T-helper 1 cell treated with Interleukin-12 subunit alpha and Interleukin-12 subunit beta and Interleukin-4 antibody, amounts not matched to agents 30 μg/mL and 1 μg/mL, for 36 hours (primary cell): ENCODE measurements at regions not wholly inside any gene's neighbourhood (a gene's known extent, or its start where the extent isn't known, plus 50 kb on each side); places are given as distances from the start of the nearest gene placed in this dataset.
"Not testable (repeated sequence)": the region's sequence is repeated elsewhere in the genome, so short reads cannot be mapped to it uniquely, and the experiment has no call there.

Experiments used
- H3K27ac Mint-ChIP-seq: one replicate; pipeline ENCODE4 v1.8.0; 2021; ENCODE audit warnings: mild to moderate bottlenecking, mixed read lengths
- H3K27me3 Mint-ChIP-seq: one replicate; pipeline ENCODE4 v1.8.0; 2021; ENCODE audit warnings: low read depth, mixed read lengths
- H3K36me3 Mint-ChIP-seq: one replicate; pipeline ENCODE4 v1.8.0; 2021; ENCODE audit warnings: low read depth, mixed read lengths
- H3K4me1 Mint-ChIP-seq: one replicate; pipeline ENCODE4 v1.8.0; 2021; ENCODE audit warnings: low read depth, mixed read lengths
- H3K4me3 Mint-ChIP-seq: one replicate; pipeline ENCODE4 v1.8.0; 2021; ENCODE audit warnings: mild to moderate bottlenecking, moderate library complexity, mixed read lengths
- H3K9me3 Mint-ChIP-seq: one replicate; pipeline ENCODE4 v1.8.0; 2021; ENCODE audit warnings: mixed read lengths

DNA sequence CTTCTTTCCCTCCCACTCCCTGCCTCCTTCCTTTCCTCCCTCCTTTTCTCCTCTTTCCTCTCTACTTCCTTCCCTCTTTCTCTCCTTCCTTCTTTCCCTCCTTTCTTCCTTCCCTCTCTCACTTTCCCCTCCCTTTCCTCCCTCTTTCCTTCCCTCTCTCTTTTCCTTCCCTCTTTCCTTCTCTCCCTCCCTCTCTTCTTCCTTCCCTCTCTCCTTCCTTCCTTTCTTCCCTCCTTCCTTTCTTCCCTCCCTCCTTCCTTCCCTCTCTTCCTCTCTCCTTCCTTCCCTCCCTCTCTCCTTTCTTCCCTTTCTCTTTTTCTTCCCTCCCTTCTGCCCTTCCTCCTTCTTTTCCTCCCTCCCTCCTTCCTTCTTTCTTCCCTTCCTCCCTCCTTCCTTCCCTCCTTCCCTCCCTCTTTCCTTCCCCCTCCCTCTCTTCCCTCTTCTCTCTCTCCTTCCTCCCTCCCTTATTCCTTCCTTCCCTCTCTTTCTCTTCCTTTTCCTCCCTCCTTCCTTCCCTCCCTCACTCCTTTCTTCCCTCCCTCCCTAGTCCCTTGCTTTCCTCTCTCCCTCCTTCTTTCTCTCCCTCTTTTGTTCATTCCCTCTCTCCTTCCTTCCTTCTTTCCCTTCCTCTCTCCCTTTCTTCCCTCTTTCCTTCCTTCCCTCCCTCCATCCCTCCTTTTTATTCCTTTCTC, 443.9 kb downstream of the ZNF536 start:
- Mint-ChIP-seq H3K36me3 (no peaks in the 10 kb centered on the region), H3K27me3 (no peaks in the 10 kb centered on the region), H3K4me3 (no peak overlapping the region), H3K27ac (no peak overlapping the region), H3K4me1 (no peaks in the 10 kb centered on the region), H3K9me3 (peaks cover 9% of the 10 kb centered on the region)

DNA sequence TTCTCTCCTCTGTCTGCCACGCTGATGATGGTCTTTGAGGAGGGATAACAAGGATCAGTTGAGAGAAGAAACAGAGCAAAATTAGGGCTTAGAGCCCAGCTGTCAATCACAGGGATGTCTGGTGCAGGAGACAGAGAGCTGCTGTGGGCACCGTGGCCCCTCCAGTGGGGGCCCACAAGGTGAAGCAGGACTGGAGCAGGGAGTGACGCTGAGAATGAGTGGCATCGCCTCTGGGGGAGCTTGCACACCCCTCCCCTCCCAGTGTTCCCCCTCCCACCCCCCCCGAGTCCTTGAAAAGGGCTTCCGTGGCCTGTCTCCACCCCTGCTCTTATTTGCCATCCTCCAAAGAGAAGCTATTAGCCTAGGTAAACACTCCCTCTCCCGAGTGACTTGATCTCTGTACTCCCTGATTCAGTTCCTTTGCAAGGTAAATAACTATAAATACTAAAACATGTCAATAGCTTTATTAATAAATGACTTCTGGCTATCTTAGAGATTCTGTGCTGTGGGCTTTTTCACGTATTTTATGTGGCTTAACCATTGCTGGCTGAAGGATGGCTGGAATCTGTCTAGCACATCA, 440.0 kb downstream of the ZNF536 start:
- Mint-ChIP-seq H3K36me3 (no peaks in the 10 kb centered on the region), H3K27ac (no peak overlapping the region), H3K4me3 (no peak overlapping the region), H3K9me3 (peaks cover 6% of the 10 kb centered on the region), H3K27me3 (no peaks in the 10 kb centered on the region), H3K4me1 (no peaks in the 10 kb centered on the region)

DNA sequence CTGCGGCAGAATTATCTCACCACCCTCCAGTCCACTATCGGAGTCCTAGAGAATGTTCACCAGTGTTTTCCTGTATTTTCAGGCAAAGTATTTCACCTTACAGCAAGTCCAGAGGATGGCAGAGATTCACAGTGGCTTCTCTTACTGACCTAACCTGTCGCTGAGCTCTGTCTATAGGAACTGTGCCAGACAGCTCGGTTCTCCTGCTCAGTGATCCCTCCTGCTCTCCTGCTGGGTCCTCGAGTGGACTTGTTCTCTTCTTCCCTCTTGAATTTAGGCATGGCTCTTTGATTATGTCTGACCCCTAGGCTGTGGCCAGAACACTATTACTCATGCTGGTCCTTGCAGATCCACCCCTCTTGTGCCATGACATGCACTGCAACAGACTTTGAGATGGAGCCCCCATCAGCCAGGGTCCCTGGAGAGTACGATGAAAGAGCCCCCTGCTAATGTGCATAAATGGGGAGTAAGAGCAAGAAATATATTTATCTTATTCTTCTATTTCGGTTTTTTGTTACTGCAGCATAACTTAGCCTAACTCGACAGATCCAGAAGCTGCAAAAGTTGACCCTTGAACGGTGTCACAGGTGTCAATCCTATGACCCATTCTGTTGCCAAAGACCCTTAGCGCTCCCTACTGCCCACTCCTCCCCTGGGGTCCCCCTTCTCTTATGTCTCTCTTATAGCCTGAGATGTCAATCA, 439.4 kb downstream of the ZNF536 start:
- Mint-ChIP-seq H3K36me3 (no peaks in the 10 kb centered on the region), H3K4me3 (no peak overlapping the region)

DNA sequence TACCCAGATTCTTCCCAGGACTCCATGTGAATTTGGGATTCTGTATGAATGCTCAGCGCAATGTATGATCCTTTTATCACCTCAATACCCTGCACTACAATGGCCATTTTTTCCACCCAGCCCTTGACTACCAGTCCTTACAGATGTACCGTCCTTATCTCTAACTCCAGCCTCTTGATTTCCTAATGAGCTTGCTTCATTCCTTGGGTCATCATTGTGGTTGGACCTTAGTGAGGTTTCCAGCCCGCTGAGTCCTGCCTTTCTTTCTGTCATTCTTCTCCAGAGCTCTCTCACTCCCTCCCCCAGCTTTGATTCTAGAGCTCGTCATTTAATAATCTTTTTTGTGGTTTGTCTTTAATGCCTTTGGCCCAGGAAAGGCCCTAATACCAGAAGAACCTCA, 438.5 kb downstream of the ZNF536 start:
- Mint-ChIP-seq H3K9me3 (peaks cover 3% of the 10 kb centered on the region), H3K27me3 (no peaks in the 10 kb centered on the region), H3K4me3 (no peak overlapping the region), H3K4me1 (no peaks in the 10 kb centered on the region), H3K36me3 (no peaks in the 10 kb centered on the region), H3K27ac (no peak overlapping the region)

More for the DNA sequence above, 439.4 kb downstream of the ZNF536 start:
- no peaks in the 10 kb centered on the region for H3K4me1 Mint-ChIP-seq
- no peaks in the 10 kb centered on the region for H3K27me3 Mint-ChIP-seq
- H3K9me3 Mint-ChIP-seq: peaks cover 5% of the 10 kb centered on the region
- H3K27ac Mint-ChIP-seq: no peak overlapping the region

DNA sequence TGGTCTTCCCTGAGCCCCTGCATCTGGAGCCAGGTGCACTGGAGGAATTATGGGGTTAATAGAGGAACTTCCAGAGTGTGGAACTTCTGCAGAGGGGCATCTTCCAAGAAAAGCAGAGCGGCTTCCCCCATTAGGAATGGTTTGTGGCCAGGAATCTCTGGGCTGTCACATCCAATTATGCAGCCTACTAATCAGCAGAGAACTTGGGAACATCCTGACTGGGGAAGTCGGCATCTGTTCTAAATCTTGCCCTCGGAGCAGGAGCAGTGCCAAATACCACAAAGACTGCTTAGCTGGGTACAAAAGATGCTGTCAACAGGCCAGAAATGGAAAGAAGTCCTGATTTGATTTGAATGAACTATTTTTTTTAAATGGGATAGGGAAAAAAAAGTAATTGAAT, 435.1 kb downstream of the ZNF536 start:
- no peak overlapping the region for H3K4me3 Mint-ChIP-seq
- peaks cover 2% of the 10 kb centered on the region for H3K4me1 Mint-ChIP-seq
- no peaks in the 10 kb centered on the region for H3K9me3 Mint-ChIP-seq
- H3K36me3 Mint-ChIP-seq: no peaks in the 10 kb centered on the region
- H3K27ac Mint-ChIP-seq: no peak overlapping the region
- H3K27me3 Mint-ChIP-seq: no peaks in the 10 kb centered on the region

DNA sequence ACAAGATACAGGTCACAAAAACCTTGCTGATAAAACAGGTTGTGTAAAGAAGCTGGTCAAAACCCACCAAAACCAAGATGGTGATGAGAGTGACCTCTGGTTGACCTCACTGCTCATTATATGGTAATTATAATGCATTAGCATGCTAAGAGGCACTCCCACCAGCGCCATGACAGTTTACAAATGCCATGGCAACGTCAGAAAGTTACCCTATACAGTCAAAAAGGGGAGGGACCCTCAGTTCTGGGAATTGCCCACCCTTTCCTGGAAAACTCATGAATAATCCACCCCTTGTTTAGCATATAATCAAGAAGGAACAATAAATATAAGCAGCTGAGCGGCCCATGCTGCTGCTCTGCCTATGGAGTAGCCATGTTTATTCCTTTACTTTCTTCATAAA, 434.1 kb downstream of the ZNF536 start:
- Mint-ChIP-seq H3K4me3 (no peak overlapping the region), H3K9me3 (no peaks in the 10 kb centered on the region), H3K27me3 (no peaks in the 10 kb centered on the region), H3K27ac (no peak overlapping the region), H3K4me1 (peaks cover 2% of the 10 kb centered on the region), H3K36me3 (no peaks in the 10 kb centered on the region)

DNA sequence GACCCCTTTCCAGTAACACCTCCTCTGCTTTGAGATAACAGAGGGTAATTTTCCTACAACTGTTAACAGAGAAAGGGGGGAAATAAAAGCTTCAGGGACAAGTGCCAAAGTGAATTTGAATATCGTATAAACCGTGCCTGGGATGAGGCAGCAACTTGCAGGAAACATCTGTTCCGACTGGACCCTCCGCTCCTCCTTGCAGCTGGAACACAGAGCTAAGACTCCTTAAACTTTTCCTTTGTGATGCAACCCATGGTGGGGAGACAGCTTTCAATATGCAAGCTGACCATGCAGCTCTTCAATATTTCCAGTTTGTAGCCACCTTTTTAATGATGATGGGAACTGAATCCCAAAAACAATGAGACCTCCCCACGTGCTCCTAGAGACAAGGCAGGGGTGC, 432.6 kb downstream of the ZNF536 start:
- Mint-ChIP-seq H3K36me3 (no peaks in the 10 kb centered on the region), H3K4me3 (no peak overlapping the region), H3K27ac (no peak overlapping the region), H3K9me3 (no peaks in the 10 kb centered on the region), H3K4me1 (peaks cover 2% of the 10 kb centered on the region), H3K27me3 (peaks cover 4% of the 10 kb centered on the region)

DNA sequence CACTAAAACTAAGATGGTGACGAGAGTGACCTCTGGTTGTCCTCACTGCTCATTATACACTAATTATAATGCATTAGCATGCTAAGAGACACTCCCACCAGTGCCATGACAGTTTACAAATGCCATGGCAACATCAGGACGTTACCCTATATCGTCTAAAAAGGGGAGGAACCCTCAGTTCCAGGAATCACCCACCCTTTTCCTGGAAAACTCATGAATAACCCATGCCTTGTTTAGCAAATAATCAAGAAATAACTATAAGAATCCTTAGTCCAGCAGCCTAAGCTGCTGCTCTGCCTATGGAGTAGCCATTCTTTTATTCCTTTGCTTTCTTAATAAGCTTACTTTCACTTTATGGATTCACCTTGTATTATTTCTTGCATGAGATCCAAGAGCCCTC, 432.1 kb downstream of the ZNF536 start:
- H3K4me1 Mint-ChIP-seq, H3K27ac Mint-ChIP-seq, H3K4me3 Mint-ChIP-seq, H3K9me3 Mint-ChIP-seq, H3K36me3 Mint-ChIP-seq, H3K27me3 Mint-ChIP-seq: not testable (repeated sequence)

DNA sequence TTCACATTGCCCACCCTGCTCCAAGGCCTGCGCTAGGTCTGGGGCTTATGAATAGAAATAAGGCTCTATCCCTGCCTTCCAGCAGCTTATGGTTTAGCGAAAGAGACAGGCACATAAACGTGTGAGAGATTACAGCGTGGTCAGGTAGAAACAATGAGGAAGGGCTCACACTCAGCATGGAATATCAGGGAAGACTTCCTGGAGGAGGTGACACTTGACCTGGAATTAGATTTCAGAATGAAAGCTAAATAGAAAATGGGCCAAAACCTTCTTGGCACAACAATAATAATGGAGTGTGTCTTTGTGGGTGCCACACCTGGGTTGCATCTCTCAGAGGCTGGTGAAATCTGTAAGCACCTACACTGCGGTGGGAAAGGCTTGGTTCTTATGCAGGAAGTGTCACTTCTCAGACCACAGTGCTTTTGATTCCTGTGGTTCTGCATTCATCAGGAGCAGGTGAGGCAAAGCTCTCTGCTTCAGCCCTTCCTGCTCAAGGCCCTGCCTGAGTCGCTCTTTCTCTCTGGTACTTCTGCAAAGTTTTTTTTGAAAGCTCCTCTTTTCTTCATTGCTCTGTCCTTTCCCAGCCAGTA, 430.3 kb downstream of the ZNF536 start:
- Mint-ChIP-seq H3K4me1 (peaks cover 2% of the 10 kb centered on the region), H3K9me3 (no peaks in the 10 kb centered on the region), H3K4me3 (no peak overlapping the region), H3K36me3 (no peaks in the 10 kb centered on the region), H3K27me3 (peaks cover 4% of the 10 kb centered on the region), H3K27ac (no peak overlapping the region)

DNA sequence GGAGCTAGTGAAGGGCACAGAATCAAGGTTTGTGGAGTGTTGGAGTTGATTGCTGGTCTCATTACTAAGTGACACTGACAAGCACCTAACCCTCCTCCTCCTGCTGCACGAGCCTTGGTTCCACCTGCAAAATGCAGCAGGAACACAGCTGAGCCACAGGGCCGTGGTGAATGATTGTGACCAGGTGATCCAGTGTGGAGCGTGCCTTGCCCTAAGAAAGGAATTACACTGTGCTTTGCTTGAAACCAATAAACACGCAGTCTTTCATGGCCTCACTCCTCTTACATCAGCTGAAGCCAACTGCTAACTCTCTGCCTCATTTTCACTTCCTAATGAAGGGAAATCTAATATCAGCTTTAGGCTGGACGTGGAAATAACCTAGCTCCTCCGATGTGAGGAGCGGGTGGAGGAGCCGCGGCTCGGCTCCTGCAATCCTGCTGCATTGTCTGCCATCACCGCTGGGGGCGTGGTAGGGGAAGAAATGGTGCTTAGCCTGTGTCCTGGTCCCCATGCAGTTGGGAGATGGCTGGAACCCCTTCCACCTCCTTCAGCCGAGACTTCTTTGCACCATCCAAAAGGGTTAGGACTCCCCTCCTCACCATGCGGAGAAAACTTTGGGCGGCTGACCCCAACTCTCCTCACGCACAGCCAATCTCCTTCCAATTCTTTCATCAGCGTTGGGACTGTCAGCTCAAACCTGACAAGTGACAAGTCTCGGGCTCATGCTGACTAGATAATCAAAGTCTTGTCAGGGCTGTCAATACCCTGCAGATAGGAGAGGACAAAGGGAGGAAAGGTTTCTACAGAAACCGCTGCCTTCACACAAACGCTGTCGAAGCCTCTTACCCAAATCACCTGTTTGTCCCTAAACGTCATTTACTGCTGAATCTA, 427.9 kb downstream of the ZNF536 start:
- Mint-ChIP-seq H3K27me3 (peaks cover 4% of the 10 kb centered on the region), H3K4me1 (peaks cover 2% of the 10 kb centered on the region), H3K36me3 (no peaks in the 10 kb centered on the region), H3K4me3 (no peak overlapping the region), H3K9me3 (no peaks in the 10 kb centered on the region), H3K27ac (no peak overlapping the region)

DNA sequence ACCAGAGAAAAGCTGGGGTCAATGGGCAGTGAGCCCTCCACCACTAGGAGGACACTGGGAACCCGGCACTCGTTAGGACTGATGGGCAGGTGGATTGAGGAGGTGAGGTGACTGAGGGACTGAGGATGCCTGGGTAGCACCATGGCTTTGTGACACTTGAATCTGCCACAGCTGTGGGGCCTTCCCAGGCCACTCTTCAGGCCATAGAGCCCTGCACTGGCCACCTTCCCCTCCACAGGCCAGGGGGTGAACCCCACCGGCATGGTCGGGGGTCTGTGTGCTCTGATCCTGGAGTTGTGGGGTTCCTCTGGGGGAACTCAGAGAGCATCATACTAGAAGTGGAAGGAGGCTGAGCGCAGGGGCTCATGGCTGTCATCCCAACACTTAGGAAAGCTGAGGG, 423.5 kb downstream of the ZNF536 start:
- Mint-ChIP-seq H3K27ac (no peak overlapping the region), H3K27me3 (peaks cover 4% of the 10 kb centered on the region)

DNA sequence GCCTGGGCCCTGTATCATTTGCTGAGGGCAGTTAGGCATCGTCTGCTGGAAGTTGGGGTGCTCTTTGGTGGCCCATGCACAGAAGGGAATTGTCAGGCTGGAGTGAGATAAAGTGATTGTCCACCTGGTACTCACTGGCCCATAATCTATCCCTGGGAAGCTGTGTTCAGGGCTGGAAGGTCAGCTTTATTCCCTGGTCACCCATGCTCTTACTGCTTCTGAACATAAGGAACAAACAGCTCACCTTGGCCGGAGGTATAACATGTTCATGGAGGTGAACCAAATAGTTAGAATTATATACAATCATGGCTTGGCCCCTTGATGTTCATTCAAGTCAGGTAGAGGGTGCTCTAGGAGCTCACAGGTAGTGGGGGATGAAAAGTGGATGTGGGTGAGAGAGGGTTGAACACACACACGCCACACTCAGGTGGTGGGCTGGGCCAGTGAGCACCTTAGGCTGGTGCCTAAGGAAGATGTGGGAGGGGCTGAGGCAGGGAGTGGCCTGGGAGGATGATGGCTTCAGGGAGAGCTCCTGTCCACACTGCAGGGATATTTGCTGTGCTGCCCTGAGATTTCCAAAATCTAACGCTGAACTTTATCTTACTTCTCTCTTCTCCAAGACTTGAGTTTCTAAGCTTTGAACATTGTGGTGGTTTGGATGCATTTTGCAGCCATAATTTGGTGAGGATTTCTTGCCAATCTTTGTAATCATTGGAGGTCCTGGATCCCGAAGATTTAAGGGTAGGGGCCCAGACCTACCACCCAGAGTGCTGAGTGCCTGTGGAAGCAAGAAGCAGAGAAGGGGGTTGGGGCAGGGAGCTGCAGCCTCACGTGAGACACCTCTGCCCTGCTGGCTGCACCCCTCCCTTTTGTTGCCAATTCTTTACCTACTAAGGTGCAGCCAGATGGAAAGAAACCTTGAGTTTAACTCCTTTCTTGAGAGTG, 420.6 kb downstream of the ZNF536 start:
- Mint-ChIP-seq H3K4me1 (no peaks in the 10 kb centered on the region), H3K4me3 (no peak overlapping the region), H3K27me3 (no peaks in the 10 kb centered on the region), H3K36me3 (no peaks in the 10 kb centered on the region), H3K27ac (no peak overlapping the region), H3K9me3 (no peaks in the 10 kb centered on the region)

More for the DNA sequence above, 423.5 kb downstream of the ZNF536 start:
- H3K4me1 Mint-ChIP-seq: no peaks in the 10 kb centered on the region
- H3K4me3 Mint-ChIP-seq: no peak overlapping the region
- no peaks in the 10 kb centered on the region for H3K9me3 Mint-ChIP-seq
- no peaks in the 10 kb centered on the region for H3K36me3 Mint-ChIP-seq

DNA sequence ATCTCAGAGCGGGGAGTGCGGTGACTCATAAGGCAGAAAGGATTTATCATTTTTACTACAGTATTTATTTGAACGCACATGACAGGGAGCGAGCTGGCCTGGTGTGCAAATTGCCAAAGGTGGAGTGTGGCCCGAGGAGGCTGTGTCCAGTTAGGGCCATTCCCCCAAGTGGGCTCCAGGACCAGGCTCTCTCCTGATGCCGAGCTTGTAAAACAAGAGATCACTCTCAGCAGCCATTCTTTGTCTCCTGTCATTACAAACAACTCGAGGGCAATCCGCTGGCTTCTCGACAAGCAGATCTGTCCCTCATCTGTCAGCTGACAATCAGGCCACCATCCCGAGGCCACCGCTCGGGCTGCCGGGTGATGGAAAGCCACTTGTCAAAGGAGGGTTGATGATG, 418.9 kb downstream of the ZNF536 start:
- Mint-ChIP-seq H3K4me3 (no peak overlapping the region), H3K27ac (no peak overlapping the region), H3K4me1 (no peaks in the 10 kb centered on the region), H3K36me3 (no peaks in the 10 kb centered on the region), H3K9me3 (no peaks in the 10 kb centered on the region), H3K27me3 (no peaks in the 10 kb centered on the region)
